H1 (cell line): ENCODE measurements at regions not wholly inside any gene's neighbourhood (a gene's known extent, or its start where the extent isn't known, plus 50 kb on each side); places are given as distances from the start of the nearest gene placed in this dataset.

ENCODE experiments used
- CTCF ChIA-PET: fragments of 300-600 bp; sonication (Branson Sonifier 250); formaldehyde crosslinking; loops from one replicate; lab custom pipeline; 2021; ENCODE audit not compliant: partially characterized antibody; lab: Charles Lee
- POLR2A ChIA-PET: fragments of 300-600 bp; sonication (Branson Sonifier 250); formaldehyde crosslinking; loops from one replicate; lab custom pipeline; 2021; ENCODE audit warnings: inconsistent platforms; ENCODE audit not compliant: partially characterized antibody; lab: Charles Lee
- DNase-seq, 2 experiments: peaks; one replicate each; pipeline versions ENCODE4 v3.0.0 to v3.0.0-alpha.2; 2010 to 2022; ENCODE audit warnings: low spot score in 2 of 2, low read depth in 1 of 2, mixed read lengths in 1 of 2
- FAIRE-seq: peaks from 2 replicates; lab custom pipeline; 2011; peaks lifted over from hg19 to GRCh38; lab: Jason Lieb, UNC
- H2AFZ ChIP-seq: 2 replicates; pipeline ENCODE4 v1.8.1; 2012; ENCODE audit warnings: low read length, inconsistent platforms
- H2AK5ac ChIP-seq: 2 replicates; pipeline ENCODE4 v1.6.1; 2013; ENCODE audit warnings: low read depth, low read length
- H2BK120ac ChIP-seq: replicated peaks from 2 replicates; pipeline ENCODE3; 2013; ENCODE audit warnings: low read depth, low read length, inconsistent platforms
- H2BK12ac ChIP-seq: 2 replicates; pipeline ENCODE4 v1.6.1; 2013; ENCODE audit warnings: low read depth, low read length
- H2BK15ac ChIP-seq: 2 replicates; pipeline ENCODE4 v1.6.1; 2013; ENCODE audit warnings: low read length
- H2BK20ac ChIP-seq: 2 replicates; pipeline ENCODE4 v1.6.1; 2013; ENCODE audit warnings: low read length
- H2BK5ac ChIP-seq: 2 replicates; pipeline ENCODE4 v1.6.1; 2013; ENCODE audit warnings: low read depth, low read length
- H3K14ac ChIP-seq: 2 replicates; pipeline ENCODE4 v1.6.1; 2013; ENCODE audit warnings: inconsistent platforms; ENCODE audit not compliant: insufficient read length
- H3K18ac ChIP-seq: 2 replicates; pipeline ENCODE4 v1.6.1; 2013; ENCODE audit warnings: low read length; ENCODE audit errors: extremely low read depth
- H3K23ac ChIP-seq: 2 replicates; pipeline ENCODE4 v1.6.1; 2013; ENCODE audit warnings: inconsistent platforms; ENCODE audit not compliant: insufficient read length
- H3K23me2 ChIP-seq: 2 replicates; pipeline ENCODE4 v1.6.1; 2013; ENCODE audit warnings: low read depth, low read length
- H3K27ac ChIP-seq: 2 replicates; pipeline ENCODE4 v1.6.1; 2011; ENCODE audit warnings: low read depth, low read length, inconsistent platforms
- H3K27me3 ChIP-seq, 4 experiments: replicated peaks in 1 of 4; 1 replicate in 1 of 4; 2 replicates in 3 of 4; pipeline versions ENCODE4 v1.6.1 to v1.8.1; 2011 to 2013; ENCODE audit warnings: low read length in 3 of 4, mild to moderate bottlenecking in 3 of 4, inconsistent platforms in 2 of 4, mixed read lengths in 2 of 4, moderate library complexity in 1 of 4; ENCODE audit not compliant: control insufficient read depth in 3 of 4, insufficient read depth in 3 of 4; ENCODE audit errors: extremely low read depth in 1 of 4
- H3K36me3 ChIP-seq, 4 experiments: 2 replicates each; pipeline versions ENCODE4 v1.6.1 to v1.8.1; 2011 to 2013; ENCODE audit warnings: mild to moderate bottlenecking in 4 of 4, low read length in 3 of 4, moderate library complexity in 2 of 4, control low read depth in 1 of 4, inconsistent platforms in 1 of 4; ENCODE audit not compliant: insufficient read depth in 4 of 4, control insufficient read depth in 2 of 4
- H3K4ac ChIP-seq: replicated peaks from 2 replicates; pipeline ENCODE3; 2013; ENCODE audit warnings: low read length, low read depth, mixed read lengths, inconsistent platforms; ENCODE audit not compliant: insufficient read length
- H3K4me1 ChIP-seq, 4 experiments: replicated peaks in 1 of 4; 1 replicate in 1 of 4; 2 replicates in 3 of 4; pipeline versions ENCODE4 v1.6.1 to v1.8.1; 2011 to 2013; ENCODE audit warnings: low read length in 3 of 4, inconsistent platforms in 2 of 4, mixed read lengths in 1 of 4; ENCODE audit not compliant: insufficient read depth in 4 of 4, control insufficient read depth in 3 of 4
- H3K4me2 ChIP-seq, 2 experiments: 2 replicates each; pipeline versions ENCODE4 v1.6.1 to v1.8.1; 2011 to 2013; ENCODE audit warnings: low read depth in 2 of 2, low read length in 2 of 2, control low read depth in 1 of 2, inconsistent platforms in 1 of 2, mild to moderate bottlenecking in 1 of 2; ENCODE audit not compliant: insufficient read depth in 1 of 2
- H3K4me3 ChIP-seq, 4 experiments: fragments of 200-600, 300-600 bp in 1 of 4; sonication (generic), shearing (Covaris generic), sonication (Bioruptor Twin) in 1 of 4; 2 replicates each; pipeline versions ENCODE4 v1.5.1 to v1.8.1; 2011 to 2016; ENCODE audit warnings: low read length in 4 of 4, low read depth in 3 of 4, control low read depth in 2 of 4, inconsistent platforms in 2 of 4, mild to moderate bottlenecking in 2 of 4, mixed read lengths in 1 of 4, moderate library complexity in 1 of 4; ENCODE audit not compliant: insufficient read depth in 2 of 4; ENCODE audit errors: extremely low read depth in 1 of 4
- H3K56ac ChIP-seq: replicated peaks from 2 replicates; pipeline ENCODE3; 2013; ENCODE audit warnings: low read depth, mild to moderate bottlenecking, mixed read lengths, low read length, inconsistent platforms; ENCODE audit not compliant: insufficient read length
- H3K79me1 ChIP-seq: 2 replicates; pipeline ENCODE4 v1.6.1; 2013; ENCODE audit warnings: low read depth, low read length, control low read depth
- H3K79me2 ChIP-seq, 2 experiments: 2 replicates each; pipeline versions ENCODE4 v1.6.1 to v1.8.1; 2012 to 2013; ENCODE audit warnings: low read length in 2 of 2, mild to moderate bottlenecking in 2 of 2, inconsistent platforms in 1 of 2; ENCODE audit not compliant: insufficient read depth in 2 of 2, control insufficient read depth in 1 of 2
- H3K9ac ChIP-seq, 4 experiments: replicated peaks in 1 of 4; 1 replicate in 1 of 4; 2 replicates in 3 of 4; pipeline versions ENCODE4 v1.6.1 to v1.8.1; 2011 to 2013; ENCODE audit warnings: low read depth in 3 of 4, low read length in 3 of 4, control low read depth in 2 of 4, mild to moderate bottlenecking in 2 of 4, moderate library complexity in 2 of 4, inconsistent platforms in 1 of 4; ENCODE audit errors: extremely low read depth in 1 of 4
- H3K9me3 ChIP-seq, 2 experiments: 2 replicates each; pipeline versions ENCODE4 v1.6.1 to v1.8.1; 2012 to 2013; ENCODE audit warnings: mild to moderate bottlenecking in 2 of 2, moderate library complexity in 2 of 2, control low read depth in 1 of 2, inconsistent platforms in 1 of 2, low read depth in 1 of 2, low read length in 1 of 2, mixed read lengths in 1 of 2; ENCODE audit not compliant: insufficient read depth in 2 of 2
- H4K20me1 ChIP-seq, 2 experiments: replicated peaks in 1 of 2; 2 replicates each; pipeline versions ENCODE3 to v1.8.1; 2011 to 2013; ENCODE audit warnings: inconsistent platforms in 2 of 2, low read length in 2 of 2, mild to moderate bottlenecking in 1 of 2; ENCODE audit not compliant: insufficient read depth in 2 of 2, control insufficient read depth in 1 of 2
- H4K5ac ChIP-seq: 2 replicates; pipeline ENCODE4 v1.6.1; 2013; ENCODE audit warnings: low read length, low read depth, mixed read lengths, inconsistent platforms; ENCODE audit not compliant: insufficient read length
- H4K8ac ChIP-seq: 2 replicates; pipeline ENCODE4 v1.8.0; 2013; ENCODE audit warnings: mild to moderate bottlenecking, moderate library complexity, low read length, inconsistent platforms; ENCODE audit not compliant: insufficient read depth; ENCODE audit errors: extremely low read depth
- H4K91ac ChIP-seq: replicated peaks from 2 replicates; pipeline ENCODE3; 2013; ENCODE audit warnings: low read length, mixed read lengths, inconsistent platforms; ENCODE audit not compliant: insufficient read length
- ATF2 ChIP-seq: IDR thresholded peaks from 2 replicates; pipeline ENCODE4 v1.6.1; 2012; ENCODE audit warnings: low read length, inconsistent platforms
- GABPA ChIP-seq: IDR thresholded peaks from 2 replicates; pipeline ENCODE4 v1.6.1; 2011; ENCODE audit warnings: mild to moderate bottlenecking, low read length, moderate library complexity, borderline replicate concordance; ENCODE audit not compliant: insufficient read depth
- SP2 ChIP-seq: IDR thresholded peaks from 2 replicates; pipeline ENCODE4 v1.6.1; 2012; ENCODE audit warnings: mild to moderate bottlenecking, low read length, inconsistent platforms
- WGBS, 2 experiments: shearing (Covaris generic) in 1 of 2; methylation state at CpG; one replicate each; pipeline versions ENCODE4 v1.1.6 to v1.1.7; 2013 to 2015; ENCODE audit warnings: low lambda C conversion rate in 2 of 2, mixed read lengths in 2 of 2, inconsistent platforms in 1 of 2, low coverage in 1 of 2, missing lambda C conversion rate in 1 of 2; ENCODE audit not compliant: insufficient replicate concordance in 2 of 2, insufficient coverage in 1 of 2, insufficient read length in 1 of 2; ENCODE audit errors: extremely low coverage in 1 of 2, missing lambda C conversion rate in 1 of 2; 5-methylcytosine and 5-hydroxymethylcytosine counted together

GRCh38 chr12:88416155-88416554, 164.1 kb downstream of the KITLG start:
- Histone ChIP-seq H3K4me2 (no peak overlapping the region), H2BK15ac (no peak overlapping the region), H3K9me3 (no peaks in the 10 kb centered on the region), H3K27me3 (no peaks in the 10 kb centered on the region), H3K4ac (no peak overlapping the region), H3K79me2 (no peaks in the 10 kb centered on the region), H3K18ac (no peak overlapping the region), H2AFZ (no peak overlapping the region), H4K5ac (no peak overlapping the region), H3K14ac (no peak overlapping the region), H2BK5ac (no peak overlapping the region), H4K91ac (no peak overlapping the region), H2AK5ac (no peak overlapping the region), H2BK12ac (no peak overlapping the region), H3K4me3 (no peak overlapping the region), H2BK120ac (no peak overlapping the region), H3K23me2 (no peaks in the 10 kb centered on the region), H4K8ac (no peak overlapping the region), H3K56ac (no peak overlapping the region), H4K20me1 (no peaks in the 10 kb centered on the region), H3K36me3 (no peaks in the 10 kb centered on the region), H3K23ac (no peak overlapping the region), H3K27ac (no peak overlapping the region), H3K79me1 (no peaks in the 10 kb centered on the region), H2BK20ac (no peak overlapping the region), H3K9ac (no peak overlapping the region), H3K4me1 (no peaks in the 10 kb centered on the region)
- DNase-seq (no peak), FAIRE-seq (no peak)
- CTCF ChIA-PET, result interaction anchor here (1.6 kb wide), 1 partner anchor 15 kb away, joined by 4 read pairs; no protein-coding TSS in a partner anchor
- WGBS, 2 experiments, result 95% methylated on average over 2 of the region's 2 CpGs; no CpG with 5 or more reads in 1 of the 2 experiments
- POLR2A ChIA-PET, result no interaction called here
- TF ChIP-seq ATF2, result no peak
- TF ChIP-seq GABPA, result no peak
- no peak for TF ChIP-seq SP2
